Nephron (organoid): ENCODE measurements at regions not wholly inside any gene's neighbourhood (a gene's known extent, or its start where the extent isn't known, plus 50 kb on each side); places are given as distances from the start of the nearest gene placed in this dataset.

Experiments used
- H3K27ac Mint-ChIP-seq, 3 experiments: 2 replicates each; pipeline ENCODE4 v1.8.0; 2020; ENCODE audit warnings: mixed read lengths in 3 of 3, mild to moderate bottlenecking in 2 of 3, moderate library complexity in 1 of 3
- H3K27me3 Mint-ChIP-seq: 2 replicates; pipeline ENCODE4 v1.8.0; 2021; ENCODE audit warnings: low read depth, mild to moderate bottlenecking, moderate library complexity, mixed read lengths
- H3K36me3 Mint-ChIP-seq: 2 replicates; pipeline ENCODE4 v1.8.0; 2020; ENCODE audit warnings: low read depth, mixed read lengths
- H3K4me1 Mint-ChIP-seq: 2 replicates; pipeline ENCODE4 v1.8.0; 2020; ENCODE audit warnings: mixed read lengths
- H3K4me3 Mint-ChIP-seq, 3 experiments: 2 replicates each; pipeline ENCODE4 v1.8.0; 2020; ENCODE audit warnings: mild to moderate bottlenecking in 3 of 3, mixed read lengths in 3 of 3, moderate library complexity in 2 of 3
- H3K9me3 Mint-ChIP-seq: 2 replicates; pipeline ENCODE4 v1.8.0; 2020; ENCODE audit warnings: mixed read lengths
- TF ChIP-seq, protein P1 (sequence below), 3 experiments: fragments of 200-600 bp; sonication (generic); IDR thresholded peaks; one replicate each; pipeline ENCODE4 v1.5.0; 2021; ENCODE audit warnings: antibody characterized with exemption in 3 of 3; ENCODE audit not compliant: unreplicated experiment in 3 of 3

DNA sequence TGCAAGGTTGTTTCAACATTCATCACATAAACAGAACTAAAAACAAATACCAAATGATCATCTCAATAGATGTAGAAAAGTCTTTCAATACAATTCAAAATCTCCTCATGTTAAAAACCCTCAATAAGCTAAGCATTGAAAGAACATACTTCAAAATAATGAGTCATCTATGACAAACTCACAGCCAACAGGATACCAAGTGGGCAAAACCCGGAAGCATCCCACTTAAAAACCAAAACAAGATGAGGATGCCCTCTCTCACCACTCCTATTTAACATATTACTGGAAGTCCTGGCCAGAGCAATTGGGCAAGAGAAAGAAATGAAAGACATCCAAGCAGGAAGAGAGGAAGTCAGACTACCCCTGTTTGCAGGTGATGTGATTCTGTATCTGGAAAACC lies 992.2 kb upstream of the PIK3C3 start:
- no peaks in the 10 kb centered on the region for H3K4me1 Mint-ChIP-seq
- H3K27ac Mint-ChIP-seq: no peak overlapping the region
- no peak overlapping the region for H3K4me3 Mint-ChIP-seq
- no peaks in the 10 kb centered on the region for H3K36me3 Mint-ChIP-seq
- TF ChIP-seq, protein P1, sequence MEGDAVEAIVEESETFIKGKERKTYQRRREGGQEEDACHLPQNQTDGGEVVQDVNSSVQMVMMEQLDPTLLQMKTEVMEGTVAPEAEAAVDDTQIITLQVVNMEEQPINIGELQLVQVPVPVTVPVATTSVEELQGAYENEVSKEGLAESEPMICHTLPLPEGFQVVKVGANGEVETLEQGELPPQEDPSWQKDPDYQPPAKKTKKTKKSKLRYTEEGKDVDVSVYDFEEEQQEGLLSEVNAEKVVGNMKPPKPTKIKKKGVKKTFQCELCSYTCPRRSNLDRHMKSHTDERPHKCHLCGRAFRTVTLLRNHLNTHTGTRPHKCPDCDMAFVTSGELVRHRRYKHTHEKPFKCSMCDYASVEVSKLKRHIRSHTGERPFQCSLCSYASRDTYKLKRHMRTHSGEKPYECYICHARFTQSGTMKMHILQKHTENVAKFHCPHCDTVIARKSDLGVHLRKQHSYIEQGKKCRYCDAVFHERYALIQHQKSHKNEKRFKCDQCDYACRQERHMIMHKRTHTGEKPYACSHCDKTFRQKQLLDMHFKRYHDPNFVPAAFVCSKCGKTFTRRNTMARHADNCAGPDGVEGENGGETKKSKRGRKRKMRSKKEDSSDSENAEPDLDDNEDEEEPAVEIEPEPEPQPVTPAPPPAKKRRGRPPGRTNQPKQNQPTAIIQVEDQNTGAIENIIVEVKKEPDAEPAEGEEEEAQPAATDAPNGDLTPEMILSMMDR (IDR thresholded peaks at IDR 0.05; ENCODE audit: unreplicated experiment in 3 of 3): no peak
- no peaks in the 10 kb centered on the region for H3K27me3 Mint-ChIP-seq
- no peaks in the 10 kb centered on the region for H3K9me3 Mint-ChIP-seq

DNA sequence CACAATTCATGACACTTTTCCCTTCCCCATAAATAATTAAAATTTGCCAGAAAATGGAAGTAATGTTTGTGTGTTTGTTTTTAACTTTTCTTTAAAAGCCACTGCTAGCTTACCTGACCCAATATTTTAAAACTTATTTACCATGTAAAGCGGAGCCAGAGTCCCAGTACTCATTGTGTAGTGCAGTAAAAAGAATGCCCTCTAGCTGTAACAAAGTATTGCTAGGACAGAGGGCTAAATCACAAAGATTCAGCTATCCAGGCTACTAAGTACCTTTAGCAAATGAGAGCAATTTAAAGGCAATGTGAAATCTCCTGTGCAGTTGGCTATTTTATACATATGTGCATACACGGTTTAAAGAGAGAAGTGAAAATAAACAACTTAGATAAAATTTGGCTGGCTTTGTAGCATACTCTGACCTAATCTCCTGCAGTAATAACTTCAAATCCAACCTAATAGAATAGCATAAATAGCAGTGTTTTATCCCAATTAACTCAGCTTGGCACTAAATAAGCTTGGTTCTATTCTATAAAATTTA lies 997.4 kb upstream of the PIK3C3 start:
- Mint-ChIP-seq H3K4me3 (no peak overlapping the region), H3K27me3 (no peaks in the 10 kb centered on the region), H3K4me1 (peaks cover 5% of the 10 kb centered on the region), H3K36me3 (no peaks in the 10 kb centered on the region), H3K9me3 (no peaks in the 10 kb centered on the region), H3K27ac (no peak overlapping the region)
- TF ChIP-seq, protein P1 (IDR thresholded peaks at IDR 0.05; ENCODE audit: unreplicated experiment in 3 of 3): no peak

DNA sequence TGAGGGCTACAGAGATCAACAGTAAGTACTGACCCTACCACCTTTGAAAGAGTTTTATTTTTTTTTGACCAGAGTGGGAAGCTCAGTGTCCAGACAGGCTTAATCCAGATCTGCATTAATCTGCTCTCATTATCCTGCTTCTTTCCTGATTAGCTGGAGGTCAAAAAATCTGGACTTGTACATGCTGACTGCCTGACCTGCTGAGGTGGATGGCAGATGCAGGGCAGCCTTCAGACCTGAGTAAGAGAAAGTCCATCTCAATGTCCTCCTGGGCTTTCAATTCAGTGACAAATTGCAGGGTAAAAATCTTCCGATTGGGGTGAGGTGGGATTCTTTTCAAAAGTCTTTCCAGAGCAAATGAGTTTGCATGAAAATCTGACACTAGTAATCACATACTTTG lies 998.8 kb upstream of the PIK3C3 start:
- Mint-ChIP-seq H3K9me3 (peaks cover 2% of the 10 kb centered on the region), H3K36me3 (no peaks in the 10 kb centered on the region), H3K27me3 (no peaks in the 10 kb centered on the region), H3K27ac (no peak overlapping the region), H3K4me1 (peaks cover 5% of the 10 kb centered on the region), H3K4me3 (no peak overlapping the region)
- TF ChIP-seq, protein P1 (IDR thresholded peaks at IDR 0.05; ENCODE audit: unreplicated experiment in 3 of 3): no peak

DNA sequence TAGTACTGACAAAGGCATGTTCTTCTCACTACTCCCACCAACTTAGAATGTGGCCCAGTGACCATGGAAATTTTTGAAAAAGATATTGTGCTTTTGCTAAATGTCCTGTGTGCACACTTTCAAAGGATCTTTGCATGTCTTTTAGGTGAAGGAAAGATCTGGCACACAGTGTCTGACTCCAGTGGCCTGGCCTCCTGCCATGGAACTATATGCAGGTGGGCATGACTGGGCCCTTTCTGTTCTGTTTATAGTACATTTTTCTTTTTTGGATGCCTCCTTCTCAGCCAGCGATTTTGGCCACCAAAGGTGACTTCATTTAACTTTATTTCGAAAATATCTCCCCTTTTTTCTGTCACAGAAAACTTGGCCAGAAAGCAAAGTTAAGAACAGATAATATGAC lies 999.7 kb upstream of the PIK3C3 start:
- no peaks in the 10 kb centered on the region for H3K27me3 Mint-ChIP-seq
- H3K27ac Mint-ChIP-seq: no peak overlapping the region
- no peak overlapping the region for H3K4me3 Mint-ChIP-seq
- peaks cover 11% of the 10 kb centered on the region for H3K4me1 Mint-ChIP-seq
- TF ChIP-seq, protein P1 (IDR thresholded peaks at IDR 0.05; ENCODE audit: unreplicated experiment in 3 of 3): no peak
- H3K9me3 Mint-ChIP-seq: peaks cover 4% of the 10 kb centered on the region
- H3K36me3 Mint-ChIP-seq: no peaks in the 10 kb centered on the region

DNA sequence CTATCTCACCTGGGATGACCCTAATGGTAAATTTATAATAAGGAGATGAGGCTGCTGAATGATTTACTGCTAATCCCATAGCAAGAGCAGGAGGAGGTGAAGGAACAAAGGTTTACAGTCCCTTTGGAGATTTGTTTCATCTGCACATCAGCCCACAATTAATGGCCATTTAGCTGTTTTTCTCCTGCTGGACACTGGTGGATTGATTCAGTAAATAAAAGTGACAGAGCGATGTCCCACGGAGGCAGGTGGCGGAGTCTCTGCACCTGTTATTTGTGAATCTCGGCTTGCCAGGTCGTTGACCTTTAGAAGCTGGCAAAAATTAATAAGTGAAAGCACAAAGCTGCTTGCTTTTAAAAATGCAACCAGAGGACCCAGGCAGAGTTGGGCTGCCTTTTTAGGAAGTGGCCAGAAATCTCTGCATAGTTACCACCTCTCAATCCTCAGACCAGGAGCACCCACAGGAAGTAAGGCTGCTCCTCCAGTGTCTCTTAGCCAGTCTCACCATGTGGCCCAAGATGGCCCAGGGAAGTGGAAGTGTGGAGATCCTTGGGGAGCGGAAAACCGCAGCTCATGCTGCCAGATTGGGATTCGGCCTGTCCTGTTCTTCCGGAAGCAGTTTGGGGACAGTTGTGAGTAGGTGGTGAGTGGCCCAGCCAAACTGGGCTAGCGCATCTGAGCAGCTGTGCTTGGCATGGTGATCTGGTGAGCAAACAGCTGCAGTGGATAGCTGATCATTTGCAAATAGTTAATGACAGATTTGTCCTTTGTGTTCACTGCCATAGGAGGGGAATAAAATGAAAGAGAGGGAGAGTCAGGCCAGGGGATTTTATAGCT lies 1005.7 kb upstream of the PIK3C3 start:
- Mint-ChIP-seq H3K27ac (peak overlapping the region; percentile 11 to 26 (median 25)), H3K4me1 (peaks cover 35% of the 10 kb centered on the region), H3K27me3 (no peaks in the 10 kb centered on the region), H3K36me3 (no peaks in the 10 kb centered on the region), H3K4me3 (no peak overlapping the region), H3K9me3 (peaks cover 4% of the 10 kb centered on the region)
- TF ChIP-seq, protein P1 (IDR thresholded peaks at IDR 0.05; ENCODE audit: unreplicated experiment in 3 of 3): no peak

DNA sequence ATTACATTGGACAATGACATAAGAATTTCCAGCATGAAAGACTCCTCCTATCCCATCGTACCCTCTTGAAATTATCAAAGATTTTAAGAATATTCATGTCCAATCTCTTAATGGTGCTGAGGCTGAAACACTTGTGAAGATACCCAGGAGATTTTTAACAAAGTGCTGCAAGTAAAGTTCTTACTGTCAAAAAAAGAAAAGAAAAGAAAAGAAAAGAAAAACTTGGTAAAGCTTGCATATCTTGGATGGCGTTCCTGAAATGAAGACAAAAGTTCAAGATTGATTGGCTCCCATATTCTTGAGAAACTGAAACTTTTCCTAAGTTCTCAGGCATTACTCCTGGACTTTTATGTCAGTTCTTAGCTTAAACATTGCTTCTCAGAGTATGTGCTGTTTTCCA lies 1010.5 kb upstream of the PIK3C3 start:
- H3K4me3 Mint-ChIP-seq: peak overlapping the region in 1 of 3 experiments; percentile 53
- no peaks in the 10 kb centered on the region for H3K27me3 Mint-ChIP-seq
- peak overlapping the region; percentile 4 to 93 (median 66) for H3K27ac Mint-ChIP-seq
- no peaks in the 10 kb centered on the region for H3K36me3 Mint-ChIP-seq
- H3K4me1 Mint-ChIP-seq: peaks cover 54% of the 10 kb centered on the region
- TF ChIP-seq, protein P1 (IDR thresholded peaks at IDR 0.05; ENCODE audit: unreplicated experiment in 3 of 3): no peak
- H3K9me3 Mint-ChIP-seq: no peaks in the 10 kb centered on the region
